ENCODE measurements at regions not wholly inside any gene's neighbourhood (a gene's known extent, or its start where the extent isn't known, plus 50 kb on each side); places are given as distances from the start of the nearest gene placed in this dataset.

GRCh38 chr2:215684448-215685237 is 248.8 kb upstream of the FN1 start:
- no peak for DNase-seq

- DNase-seq: no peak
Measured at GRCh38 chr2:215683295-215683694, 247.4 kb upstream of the FN1 start.

GRCh38 chr2:215681799-215682596 is 246.1 kb upstream of the FN1 start:
- DNase-seq: peak; percentile 66

DNA sequence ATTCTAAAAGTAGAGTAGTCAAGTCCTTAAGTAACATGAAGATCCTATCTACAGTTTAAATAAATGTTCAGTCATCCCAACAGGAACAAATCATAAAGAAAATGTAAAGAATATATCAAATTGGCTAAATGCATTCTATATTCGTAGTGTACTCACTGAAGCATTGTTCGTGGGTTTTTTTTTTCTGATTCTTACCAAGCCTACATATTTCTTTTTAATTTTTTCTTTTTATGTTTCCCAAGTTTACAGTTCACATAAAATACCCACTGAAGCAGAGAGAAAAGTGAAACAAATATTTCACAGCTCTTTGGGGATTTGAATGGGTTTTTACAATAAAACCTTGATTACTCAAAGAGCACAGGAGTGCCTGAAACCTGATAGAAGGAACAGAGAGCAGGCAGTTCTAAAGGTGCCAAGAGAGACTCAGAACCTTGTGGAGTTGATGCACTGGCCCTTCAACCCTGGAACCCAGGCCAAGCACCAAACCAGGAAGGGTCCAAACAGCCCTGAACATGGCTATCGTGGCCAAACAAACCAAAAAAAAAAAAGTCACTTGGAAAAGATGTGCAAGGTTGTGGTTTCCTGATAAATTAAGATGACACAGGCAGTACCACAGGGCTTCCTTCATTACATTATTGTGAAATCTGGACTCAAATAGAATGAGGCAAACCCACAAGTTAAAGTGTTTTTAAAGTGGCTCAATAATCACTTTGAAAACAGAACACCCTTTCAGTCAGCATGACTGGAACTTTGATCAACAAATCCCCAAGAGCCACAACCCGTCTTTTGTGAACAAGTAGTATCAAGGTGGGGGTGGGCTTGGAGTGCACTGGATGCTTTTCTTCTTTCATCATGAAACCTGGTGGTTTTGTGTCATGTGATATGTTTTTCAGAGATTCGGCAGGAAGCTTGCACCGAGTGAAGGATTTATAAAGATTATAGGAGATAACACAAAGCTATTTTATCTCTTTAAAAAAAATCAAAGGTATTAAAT is 245.0 kb upstream of the FN1 start:
- peak; percentile 78 for DNase-seq

DNA sequence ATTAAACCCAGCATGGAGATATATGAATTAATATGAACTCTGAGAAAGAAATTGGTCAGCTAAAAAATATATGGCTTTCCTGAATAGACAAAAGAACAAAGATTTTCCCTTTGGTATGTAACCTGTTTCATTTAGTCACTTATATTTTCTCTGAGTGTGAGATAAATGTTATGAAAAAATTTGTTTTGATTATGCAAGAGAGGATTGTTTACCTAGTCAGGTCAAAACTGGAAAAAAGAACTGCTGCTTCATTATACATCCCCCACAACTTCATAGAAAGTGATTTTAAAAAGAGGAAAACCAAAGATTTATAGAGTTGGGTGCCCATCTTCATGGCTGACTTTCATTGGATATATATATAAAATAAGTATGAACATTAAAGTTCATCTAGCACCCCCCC is 242.2 kb upstream of the FN1 start:
- DNase-seq: no peak

DNA sequence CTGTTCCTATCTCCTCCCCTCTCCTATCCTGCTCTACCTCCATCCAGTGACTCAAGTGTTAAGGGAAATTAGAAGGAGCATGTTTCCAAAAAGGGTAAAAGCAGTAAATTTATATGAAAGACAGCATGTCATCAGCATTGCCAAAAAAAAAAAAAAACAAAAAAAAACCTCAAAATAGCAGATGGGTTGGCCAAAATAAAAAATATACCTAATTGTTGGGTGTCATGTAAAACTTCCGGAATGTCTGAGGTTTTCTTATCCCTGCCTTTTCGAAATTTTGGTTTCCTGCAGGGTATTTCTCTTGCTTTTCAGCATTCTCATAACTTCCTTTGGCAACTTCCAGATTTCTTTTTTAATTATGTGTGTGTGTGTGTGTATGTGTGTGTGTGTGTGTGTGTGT is 241.6 kb upstream of the FN1 start:
- no peak for DNase-seq

DNA sequence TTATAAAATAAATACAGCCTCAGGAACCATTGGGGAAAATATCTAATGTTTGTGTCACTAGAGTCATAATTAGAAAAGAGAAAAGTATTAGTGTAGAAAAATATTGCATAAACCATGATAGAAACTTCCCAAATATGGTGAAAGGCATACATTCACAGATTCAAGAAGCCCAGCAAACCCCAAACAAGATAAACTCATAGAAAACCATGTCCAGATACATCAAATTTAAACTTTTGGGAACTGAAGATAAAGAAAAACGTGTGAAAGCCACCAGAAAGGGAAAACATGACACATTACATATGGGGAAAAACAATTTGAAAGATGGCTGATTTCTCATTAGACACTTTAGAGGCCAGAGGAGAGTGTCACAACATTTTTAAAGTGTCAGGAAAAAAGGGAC is 236.5 kb upstream of the FN1 start:
- DNase-seq: no peak

DNA sequence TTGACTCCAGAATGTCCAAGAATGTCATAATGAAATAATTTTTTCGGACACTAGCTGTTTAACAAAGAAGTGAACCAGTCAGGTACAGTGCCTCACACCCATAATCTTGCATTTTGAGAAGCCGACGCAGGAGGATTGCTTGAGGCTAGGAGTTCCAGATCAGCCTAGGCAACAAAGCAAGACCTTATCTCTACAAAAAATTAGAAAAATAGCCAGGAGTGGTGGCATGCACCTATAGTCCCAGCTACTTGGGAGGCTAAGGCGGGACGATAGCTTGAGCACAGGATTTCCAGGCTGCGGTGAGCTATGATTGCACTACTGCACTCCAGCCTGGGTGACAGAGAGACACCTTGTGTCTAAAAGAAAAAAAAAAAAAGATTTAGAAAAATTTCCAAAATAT is 235.8 kb upstream of the FN1 start:
- no peak for DNase-seq

DNA sequence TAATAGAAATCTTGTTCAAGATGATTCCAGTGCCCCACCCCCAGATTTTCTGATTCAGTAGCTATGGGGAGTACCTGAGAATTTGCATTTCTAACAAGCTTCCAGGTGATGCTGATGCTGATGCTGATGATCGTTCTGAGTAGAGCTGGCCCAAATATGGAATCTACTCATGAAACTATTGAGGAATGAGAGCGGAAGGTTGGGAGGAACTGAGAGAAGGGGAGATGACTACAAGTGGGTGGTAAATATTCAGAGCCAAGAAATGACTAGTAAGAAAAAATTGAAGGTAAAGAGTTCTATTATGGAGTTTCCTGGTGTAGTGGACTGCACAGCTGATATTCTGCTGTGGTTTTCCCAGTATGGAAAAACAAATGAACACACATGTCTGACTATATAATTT is 235.4 kb upstream of the FN1 start:
- no peak for DNase-seq

- DNase-seq: no peak
Measured at GRCh38 chr2:215670396-215670795, 234.5 kb upstream of the FN1 start.

GRCh38 chr2:215668378-215668775 is 232.5 kb upstream of the FN1 start:
- DNase-seq: no peak

DNA sequence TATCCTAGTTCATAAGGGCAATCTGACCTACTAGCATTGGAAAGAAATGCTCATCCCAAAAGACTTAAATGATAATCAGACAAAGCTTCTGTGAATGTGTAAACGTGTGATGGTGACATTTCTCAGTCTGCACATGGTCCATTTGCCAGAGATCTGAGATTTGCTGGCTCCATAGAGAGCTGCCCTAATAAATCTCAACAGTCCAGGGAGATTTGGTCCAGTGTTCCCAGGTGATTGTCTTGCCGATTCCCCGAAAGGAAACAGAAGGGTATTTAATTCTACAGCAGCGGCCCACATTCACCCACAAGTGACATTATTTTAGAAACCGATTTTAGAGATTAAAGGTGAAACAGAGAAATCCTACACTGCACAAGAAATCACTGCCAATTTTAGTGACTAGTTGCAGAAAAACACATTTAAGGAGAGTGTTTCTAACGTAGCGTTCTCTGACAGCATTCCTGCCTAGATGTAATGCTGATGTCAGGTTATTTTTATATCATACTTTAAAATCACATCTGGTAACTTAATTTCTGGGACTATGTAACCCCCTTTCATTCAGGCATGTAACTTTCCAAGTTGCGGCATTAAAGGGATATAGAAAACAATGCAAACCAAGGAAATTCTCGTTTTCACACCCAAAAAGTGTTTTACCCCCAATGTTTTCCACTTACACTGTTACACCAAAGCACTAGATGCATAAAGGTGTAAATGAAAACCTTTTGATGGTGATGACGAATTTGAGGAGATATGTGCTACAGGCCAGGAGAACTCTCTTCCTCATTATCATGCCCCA is 231.9 kb upstream of the FN1 start:
- DNase-seq: no peak

DNA sequence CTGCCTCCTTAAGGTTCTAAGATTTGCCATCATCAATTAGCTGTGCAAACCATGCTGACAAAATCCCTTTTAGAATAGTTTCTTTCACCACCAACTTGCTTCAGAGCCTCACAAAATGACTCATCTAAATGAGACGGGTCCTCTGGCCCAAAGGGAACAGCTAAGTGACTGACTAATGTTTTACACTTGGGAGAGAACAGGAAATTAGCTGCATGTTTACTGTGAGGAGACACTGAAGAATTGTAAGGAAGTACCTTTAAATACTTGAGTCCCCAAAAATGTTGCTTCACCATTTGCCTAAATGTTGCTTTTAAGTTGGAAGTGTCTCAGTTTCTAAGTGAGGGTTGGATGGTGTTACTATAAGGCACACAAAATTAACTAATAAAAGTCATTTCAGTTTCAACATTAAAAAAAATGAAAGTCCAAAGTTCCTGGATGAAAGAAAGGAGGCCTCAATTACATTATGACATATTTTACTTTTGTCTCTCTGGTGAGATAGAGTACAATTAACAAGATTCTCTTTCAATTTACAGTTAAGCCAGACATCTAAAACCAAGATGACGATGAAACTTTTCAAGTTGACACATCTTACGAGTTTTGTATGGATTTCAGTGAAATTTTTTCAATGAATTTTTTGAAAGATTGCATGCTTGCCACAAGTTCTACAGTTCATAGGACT is 229.1 kb upstream of the FN1 start:
- peak; percentile 93 for DNase-seq

DNA sequence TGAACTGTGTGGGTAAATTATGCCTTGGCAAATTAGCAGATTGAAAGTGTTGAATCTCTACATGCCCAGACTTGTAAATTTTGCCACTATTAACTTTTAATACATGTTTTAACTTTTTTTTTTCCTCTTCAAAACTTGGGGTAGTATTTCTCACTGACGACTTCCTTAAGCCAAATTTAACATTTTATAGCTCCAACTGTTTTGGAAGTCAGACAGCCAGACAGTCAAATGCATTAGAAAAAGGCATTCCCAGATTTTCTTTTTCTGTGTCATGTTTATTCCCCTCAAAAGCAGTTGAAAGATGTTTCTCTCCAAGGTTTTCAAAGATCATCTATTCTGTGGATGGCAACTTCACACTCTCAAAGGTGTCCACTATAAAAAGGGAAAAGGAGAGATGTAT is 226.8 kb upstream of the FN1 start:
- DNase-seq: no peak

GRCh38 chr2:215660687-215661086 is 224.8 kb upstream of the FN1 start:
- DNase-seq: no peak

- DNase-seq: no peak
Measured at GRCh38 chr2:215659650-215660049, 223.8 kb upstream of the FN1 start.

DNA sequence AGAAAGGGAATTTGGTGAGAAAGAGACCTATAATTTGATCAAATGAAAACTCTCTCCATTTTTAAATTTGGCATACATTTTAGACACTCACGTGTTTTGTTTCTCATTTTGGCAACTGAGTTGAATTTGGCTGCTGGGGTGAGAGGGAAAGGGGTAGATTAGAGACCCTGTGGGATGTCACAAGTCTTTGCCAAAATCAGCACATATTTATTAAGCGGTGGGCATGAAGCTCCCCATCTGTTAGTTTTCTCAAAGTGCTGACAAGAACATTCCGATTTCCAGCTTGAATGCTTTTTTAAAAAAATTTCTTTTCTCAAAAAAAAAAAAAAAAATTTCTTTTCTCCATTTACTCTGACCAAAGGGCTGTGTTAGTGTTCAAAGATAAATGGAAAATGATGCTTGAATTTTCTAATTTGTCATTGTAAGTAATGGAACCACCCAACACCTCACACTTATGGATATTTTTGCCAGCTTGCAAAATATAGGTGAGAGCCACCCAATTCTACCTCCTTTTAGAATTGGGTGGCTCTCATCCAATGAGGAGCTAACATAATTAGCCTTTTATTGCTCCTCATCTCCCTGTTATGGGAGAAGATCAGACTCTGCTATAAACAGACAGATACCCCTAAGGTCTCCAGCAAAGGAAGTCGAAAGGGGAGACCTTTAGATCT is 222.9 kb upstream of the FN1 start:
- DNase-seq: no peak

DNA sequence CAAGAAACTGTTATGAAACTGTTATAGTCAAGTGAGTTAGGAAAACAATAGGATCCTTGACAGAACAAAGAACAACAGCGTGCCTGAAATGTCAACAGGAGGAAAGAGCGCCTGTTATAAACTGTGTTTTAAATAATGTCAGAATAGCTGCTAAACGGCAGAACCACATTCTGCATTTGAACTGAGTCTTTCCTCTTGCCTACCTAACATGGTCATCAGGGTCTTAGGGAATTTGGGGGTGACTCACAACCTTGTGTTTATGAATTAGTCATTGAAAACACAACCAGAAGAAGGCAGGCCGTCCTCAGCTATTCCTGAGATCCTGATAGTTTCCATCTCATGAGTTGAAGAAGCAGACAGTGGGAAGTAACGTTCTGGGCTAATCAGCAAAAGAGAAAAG is 222.0 kb upstream of the FN1 start:
- DNase-seq: peak; percentile 68

DNA sequence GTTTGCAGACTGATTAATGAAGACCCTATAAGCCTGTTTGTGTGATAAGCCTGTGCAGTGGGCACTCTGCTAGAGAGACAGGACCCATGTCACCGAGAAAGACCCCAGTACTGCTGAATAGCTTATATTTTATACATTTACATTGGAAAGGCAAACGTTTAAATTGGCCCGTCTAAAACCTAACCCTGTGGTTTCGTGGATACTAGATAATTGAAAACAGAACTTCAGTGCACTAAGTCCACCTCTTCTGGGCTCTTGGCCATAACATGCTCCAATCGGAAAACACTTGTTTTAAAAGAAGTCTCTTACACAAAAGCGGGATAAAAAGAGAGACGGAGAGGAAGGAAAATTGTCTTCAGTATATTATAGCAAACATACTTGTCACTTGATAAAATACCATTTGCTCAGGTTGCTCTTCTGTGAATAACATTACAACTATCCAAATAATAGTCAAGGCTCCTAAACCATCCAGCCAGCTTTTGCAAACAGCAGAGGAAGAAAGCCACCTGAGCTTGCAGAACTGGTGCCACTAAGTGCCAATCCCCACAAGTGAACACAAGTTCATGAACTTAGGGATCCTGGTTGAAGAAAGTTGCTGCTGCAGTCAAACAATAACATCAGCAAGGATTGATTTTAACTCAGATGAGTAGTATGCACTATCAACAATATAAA is 218.4 kb upstream of the FN1 start:
- no peak for DNase-seq

- DNase-seq: no peak
Measured at GRCh38 chr2:215653344-215654030, 217.6 kb upstream of the FN1 start.
